ENCODE measurements at regions not wholly inside any gene's neighbourhood (a gene's known extent, or its start where the extent isn't known, plus 50 kb on each side); places are given as distances from the start of the nearest gene placed in this dataset.

DNA sequence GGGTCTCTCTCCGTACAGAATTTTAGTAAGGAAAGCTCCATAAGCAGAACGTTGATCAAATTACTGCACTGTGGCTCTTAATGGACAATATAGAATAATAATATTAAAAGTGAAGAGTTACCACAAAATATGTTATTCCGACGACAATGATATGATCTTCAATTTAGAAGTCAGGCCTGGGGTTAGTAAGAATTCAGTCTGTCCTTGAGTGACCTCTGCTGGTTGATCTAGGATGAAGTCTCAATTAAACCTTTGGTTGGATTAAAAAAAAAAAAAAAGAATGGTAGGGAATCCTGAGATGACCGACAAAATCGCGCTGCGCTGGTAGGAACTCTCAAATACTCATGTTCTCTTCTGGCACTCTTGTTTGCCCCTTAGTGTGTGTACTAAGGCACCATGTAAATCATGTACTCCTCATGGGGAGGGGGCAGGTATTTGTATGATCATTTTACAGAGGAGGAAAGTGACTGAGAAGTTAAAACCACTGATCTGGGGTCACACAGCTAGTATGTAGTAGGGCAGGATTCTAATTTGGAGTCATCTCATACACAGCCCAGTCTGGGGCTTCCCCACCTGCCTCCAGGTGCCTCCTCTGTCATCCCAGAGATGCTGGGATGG, 161.3 kb upstream of the NPVF start:
- Mint-ChIP-seq H3K36me3 (ENCODE audit: unreplicated experiment) (no peaks in the 10 kb centered on the region), H3K4me3 (ENCODE audit: unreplicated experiment) (no peak overlapping the region), H3K27me3 (ENCODE audit: unreplicated experiment) (peaks cover 35% of the 10 kb centered on the region), H3K4me1 (ENCODE audit: unreplicated experiment) (peaks cover 31% of the 10 kb centered on the region), H3K27ac (ENCODE audit: unreplicated experiment) (no peak overlapping the region), H3K9me3 (ENCODE audit: unreplicated experiment) (no peaks in the 10 kb centered on the region)
- no peak for DNase-seq (ENCODE audit: extremely low spot score, unreplicated experiment)
- TF ChIP-seq, protein P1, sequence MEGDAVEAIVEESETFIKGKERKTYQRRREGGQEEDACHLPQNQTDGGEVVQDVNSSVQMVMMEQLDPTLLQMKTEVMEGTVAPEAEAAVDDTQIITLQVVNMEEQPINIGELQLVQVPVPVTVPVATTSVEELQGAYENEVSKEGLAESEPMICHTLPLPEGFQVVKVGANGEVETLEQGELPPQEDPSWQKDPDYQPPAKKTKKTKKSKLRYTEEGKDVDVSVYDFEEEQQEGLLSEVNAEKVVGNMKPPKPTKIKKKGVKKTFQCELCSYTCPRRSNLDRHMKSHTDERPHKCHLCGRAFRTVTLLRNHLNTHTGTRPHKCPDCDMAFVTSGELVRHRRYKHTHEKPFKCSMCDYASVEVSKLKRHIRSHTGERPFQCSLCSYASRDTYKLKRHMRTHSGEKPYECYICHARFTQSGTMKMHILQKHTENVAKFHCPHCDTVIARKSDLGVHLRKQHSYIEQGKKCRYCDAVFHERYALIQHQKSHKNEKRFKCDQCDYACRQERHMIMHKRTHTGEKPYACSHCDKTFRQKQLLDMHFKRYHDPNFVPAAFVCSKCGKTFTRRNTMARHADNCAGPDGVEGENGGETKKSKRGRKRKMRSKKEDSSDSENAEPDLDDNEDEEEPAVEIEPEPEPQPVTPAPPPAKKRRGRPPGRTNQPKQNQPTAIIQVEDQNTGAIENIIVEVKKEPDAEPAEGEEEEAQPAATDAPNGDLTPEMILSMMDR (IDR thresholded peaks at IDR 0.05): peak; percentile 65

DNA sequence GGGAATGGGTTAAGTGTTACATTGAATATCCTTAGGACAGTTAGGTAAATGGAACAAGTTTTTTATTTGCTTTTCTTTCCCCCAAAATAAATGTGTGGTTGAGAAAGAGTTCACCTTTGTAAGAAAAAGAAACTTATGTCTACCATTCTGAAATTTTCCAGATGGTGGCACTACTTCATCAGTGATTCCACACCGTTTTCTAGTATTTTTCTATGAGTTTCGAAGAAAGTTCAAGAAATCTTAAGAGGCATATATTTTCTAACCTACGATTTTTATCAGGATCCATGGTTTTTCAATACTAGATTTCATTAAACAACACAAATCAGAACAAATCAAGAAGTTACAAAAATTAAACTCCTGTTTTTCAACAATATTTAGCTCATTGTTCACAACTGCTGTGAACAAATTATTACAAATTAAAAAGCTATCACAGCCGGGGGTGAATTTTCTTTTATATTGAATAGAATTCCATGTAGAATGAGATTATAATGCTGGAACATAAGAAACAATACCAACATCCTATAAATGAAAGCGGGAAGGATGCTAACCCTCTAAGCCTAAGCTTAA, 163.1 kb upstream of the NPVF start:
- DNase-seq (ENCODE audit: extremely low spot score, unreplicated experiment): no peak
- TF ChIP-seq, protein P1 (IDR thresholded peaks at IDR 0.05): peak; percentile 72
- no peaks in the 10 kb centered on the region for H3K36me3 Mint-ChIP-seq (ENCODE audit: unreplicated experiment)
- peaks cover 23% of the 10 kb centered on the region for H3K27me3 Mint-ChIP-seq (ENCODE audit: unreplicated experiment)
- peak overlapping the region; percentile 27 for H3K27ac Mint-ChIP-seq (ENCODE audit: unreplicated experiment)
- peaks cover 31% of the 10 kb centered on the region for H3K4me1 Mint-ChIP-seq (ENCODE audit: unreplicated experiment)
- H3K4me3 Mint-ChIP-seq (ENCODE audit: unreplicated experiment): no peak overlapping the region
- no peaks in the 10 kb centered on the region for H3K9me3 Mint-ChIP-seq (ENCODE audit: unreplicated experiment)

DNA sequence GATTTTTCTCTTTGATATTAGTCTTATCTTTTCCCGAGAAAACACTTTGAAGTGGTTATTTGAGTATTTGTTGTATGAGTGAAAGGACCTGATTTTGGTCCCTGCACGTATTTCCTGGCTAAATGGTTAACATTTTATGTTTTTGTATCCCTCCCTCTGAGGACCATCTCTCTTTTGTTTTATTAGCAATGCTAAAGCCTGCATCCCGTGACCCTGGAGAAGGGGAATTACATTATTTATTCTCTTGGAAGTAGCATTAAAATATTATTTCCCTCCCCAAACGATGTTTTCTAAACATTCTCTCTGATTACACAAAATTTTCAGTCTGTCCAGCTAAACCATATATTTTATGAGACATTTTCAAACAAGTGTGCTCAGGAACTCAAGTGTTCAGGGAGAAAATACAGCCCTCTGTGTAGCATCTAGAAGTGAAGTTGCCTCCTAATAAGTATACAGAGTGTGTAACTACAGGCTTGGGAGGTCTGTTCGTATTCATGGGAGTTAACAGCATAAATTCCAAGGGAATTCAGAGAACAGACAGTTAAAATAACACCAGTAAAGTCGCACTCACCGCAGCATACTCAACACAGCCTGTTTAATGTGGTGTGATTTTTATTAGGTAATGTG, 163.8 kb upstream of the NPVF start:
- TF ChIP-seq, protein P1 (IDR thresholded peaks at IDR 0.05): no peak
- Mint-ChIP-seq H3K27ac (ENCODE audit: unreplicated experiment) (peak overlapping the region; percentile 5), H3K9me3 (ENCODE audit: unreplicated experiment) (no peaks in the 10 kb centered on the region), H3K4me3 (ENCODE audit: unreplicated experiment) (no peak overlapping the region), H3K27me3 (ENCODE audit: unreplicated experiment) (peaks cover 23% of the 10 kb centered on the region), H3K36me3 (ENCODE audit: unreplicated experiment) (no peaks in the 10 kb centered on the region), H3K4me1 (ENCODE audit: unreplicated experiment) (peaks cover 31% of the 10 kb centered on the region)
- DNase-seq (ENCODE audit: extremely low spot score, unreplicated experiment): no peak

DNA sequence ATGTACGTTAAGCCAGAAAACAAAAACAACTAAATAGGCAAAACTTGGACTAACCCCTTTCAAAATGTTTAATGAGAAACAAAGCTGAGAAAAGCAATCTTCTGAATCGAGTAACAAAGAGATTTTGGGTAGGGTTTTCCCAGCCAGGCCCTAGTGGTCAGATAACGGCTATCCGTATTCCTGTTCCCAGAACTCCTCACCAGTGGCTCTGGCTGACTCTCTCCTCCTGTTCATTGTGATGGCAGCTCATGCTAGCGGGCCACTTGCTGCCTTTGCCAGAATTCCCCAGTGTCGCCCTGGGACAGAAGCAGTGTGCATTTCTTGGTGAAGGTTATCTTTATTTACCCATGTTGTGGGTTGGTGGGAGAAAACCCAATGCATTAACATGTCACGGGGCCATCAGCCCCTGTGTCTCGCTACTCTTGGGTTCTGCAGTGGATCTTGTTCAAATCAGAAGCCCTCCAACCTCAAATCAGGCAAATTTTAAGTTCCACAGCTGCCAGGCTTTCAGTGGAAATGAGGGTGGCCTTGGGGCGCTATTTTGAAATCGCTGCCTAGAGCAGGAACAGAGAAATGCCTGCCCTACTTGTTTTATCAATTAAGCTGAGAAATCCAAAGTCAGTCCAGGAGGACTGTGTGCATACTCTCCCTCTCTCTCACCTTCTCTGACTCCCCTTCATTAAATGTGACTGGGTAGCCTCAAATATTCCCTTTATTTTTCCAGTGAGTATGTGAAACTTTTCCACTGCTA, 164.5 kb upstream of the NPVF start:
- Mint-ChIP-seq H3K36me3 (ENCODE audit: unreplicated experiment) (no peaks in the 10 kb centered on the region), H3K27ac (ENCODE audit: unreplicated experiment) (peak overlapping the region; percentile 18), H3K9me3 (ENCODE audit: unreplicated experiment) (no peaks in the 10 kb centered on the region), H3K27me3 (ENCODE audit: unreplicated experiment) (peaks cover 24% of the 10 kb centered on the region), H3K4me3 (ENCODE audit: unreplicated experiment) (no peak overlapping the region), H3K4me1 (ENCODE audit: unreplicated experiment) (peaks cover 31% of the 10 kb centered on the region)
- DNase-seq (ENCODE audit: extremely low spot score, unreplicated experiment): no peak
- TF ChIP-seq, protein P1 (IDR thresholded peaks at IDR 0.05): no peak

- H3K27ac Mint-ChIP-seq (ENCODE audit: unreplicated experiment): no peak overlapping the region
- DNase-seq (ENCODE audit: extremely low spot score, unreplicated experiment): no peak
- H3K9me3 Mint-ChIP-seq (ENCODE audit: unreplicated experiment): no peaks in the 10 kb centered on the region
- no peaks in the 10 kb centered on the region for H3K36me3 Mint-ChIP-seq (ENCODE audit: unreplicated experiment)
- H3K27me3 Mint-ChIP-seq (ENCODE audit: unreplicated experiment): peaks cover 18% of the 10 kb centered on the region
- peaks cover 25% of the 10 kb centered on the region for H3K4me1 Mint-ChIP-seq (ENCODE audit: unreplicated experiment)
- no peak overlapping the region for H3K4me3 Mint-ChIP-seq (ENCODE audit: unreplicated experiment)
- TF ChIP-seq, protein P1 (IDR thresholded peaks at IDR 0.05): no peak
Measured at GRCh38 chr7:25395976-25396375, 167.7 kb upstream of the NPVF start.
